ENCODE measurements at regions not wholly inside any gene's neighbourhood (a gene's known extent, or its start where the extent isn't known, plus 50 kb on each side); places are given as distances from the start of the nearest gene placed in this dataset.

- CTCF ChIA-PET = interaction anchor here (0.7 to 0.9 kb wide), 2 partner anchors 20 to 70 kb away, joined by 3 to 4 read pairs; no protein-coding TSS in a partner anchor
Measured at GRCh38 chr5:115381911-115382662, 85.6 kb upstream of the CCDC112 start.

GRCh38 chr5:115379622-115380344, 83.3 kb upstream of the CCDC112 start:
- ChIA-PET CTCF (no interaction called here), POLR2A (no interaction called here)

More at GRCh38 chr5:115381911-115382662, 85.6 kb upstream of the CCDC112 start:
- POLR2A ChIA-PET = no interaction called here

- ChIA-PET CTCF (no interaction called here), POLR2A (no interaction called here)
Measured at GRCh38 chr5:115378754-115379153, 82.3 kb upstream of the CCDC112 start.

GRCh38 chr5:115377468-115378217, 81.2 kb upstream of the CCDC112 start:
- ChIA-PET CTCF (interaction anchor here (1.3 kb wide), 1 partner anchor 68 kb away, joined by 4 read pairs; no protein-coding TSS in a partner anchor), POLR2A (no interaction called here)

- ChIA-PET CTCF (no interaction called here), POLR2A (no interaction called here)
Measured at GRCh38 chr5:115375893-115376292, 79.4 kb upstream of the CCDC112 start.

GRCh38 chr5:115374057-115374775, 77.8 kb upstream of the CCDC112 start:
- POLR2A ChIA-PET = no interaction called here
- CTCF ChIA-PET = interaction anchor here (1.1 kb wide), 1 partner anchor 200 kb away, joined by 3 read pairs; no protein-coding TSS in a partner anchor

- ChIA-PET POLR2A (no interaction called here), CTCF (interaction anchor here (0.6 kb wide), 1 partner anchor 578 kb away, joined by 3 read pairs; no protein-coding TSS in a partner anchor)
Measured at GRCh38 chr5:115372146-115372545, 75.7 kb upstream of the CCDC112 start.

- ChIA-PET CTCF (interaction anchor here (0.6 to 1.0 kb wide), 2 partner anchors 12 to 97 kb away, joined by 3 read pairs; no protein-coding TSS in a partner anchor), POLR2A (no interaction called here)
Measured at GRCh38 chr5:115369430-115370144, 73.1 kb upstream of the CCDC112 start.

- ChIA-PET CTCF (no interaction called here), POLR2A (no interaction called here)
Measured at GRCh38 chr5:115366223-115366622, 69.8 kb upstream of the CCDC112 start.

GRCh38 chr5:115363879-115364278, 67.4 kb upstream of the CCDC112 start:
- POLR2A ChIA-PET = no interaction called here
- CTCF ChIA-PET = no interaction called here

GRCh38 chr5:115360046-115360685, 63.7 kb upstream of the CCDC112 start:
- CTCF ChIA-PET = no interaction called here
- POLR2A ChIA-PET = no interaction called here

- POLR2A ChIA-PET = no interaction called here
- CTCF ChIA-PET = no interaction called here
Measured at GRCh38 chr5:115355767-115356381, 59.4 kb upstream of the CCDC112 start.

- CTCF ChIA-PET = no interaction called here
- POLR2A ChIA-PET = no interaction called here
Measured at GRCh38 chr5:115355095-115355494, 58.6 kb upstream of the CCDC112 start.

GRCh38 chr5:115354246-115354645, 57.8 kb upstream of the CCDC112 start:
- ChIA-PET POLR2A (no interaction called here), CTCF (no interaction called here)

- POLR2A ChIA-PET = no interaction called here
- CTCF ChIA-PET = no interaction called here
Measured at GRCh38 chr5:115352571-115352970, 56.1 kb upstream of the CCDC112 start.

- ChIA-PET POLR2A (no interaction called here), CTCF (no interaction called here)
Measured at GRCh38 chr5:115351356-115352195, 55.1 kb upstream of the CCDC112 start.

- ChIA-PET CTCF (no interaction called here), POLR2A (no interaction called here)
Measured at GRCh38 chr5:115350894-115351293, 54.4 kb upstream of the CCDC112 start.

Data from activated CD8-positive, alpha-beta memory T cell treated with anti-CD3 and anti-CD28 coated beads for 36 hours (primary cell).